HAP-1 (cell line): ENCODE measurements at regions not wholly inside any gene's neighbourhood (a gene's known extent, or its start where the extent isn't known, plus 50 kb on each side); places are given as distances from the start of the nearest gene placed in this dataset.
"Not testable (repeated sequence)": the region's sequence is repeated elsewhere in the genome, so short reads cannot be mapped to it uniquely, and the experiment has no call there.

Experiments used
- DNase-seq, 2 experiments: peaks; one replicate each; pipeline ENCODE4 v3.0.0-alpha.2; 2016 to 2020; ENCODE audit warnings: low spot score in 2 of 2
- H3K27me3 ChIP-seq: fragments of 250-450 bp; sonication (Bioruptor Pico); 2 replicates; pipeline ENCODE4 v1.5.1; 2020; ENCODE audit warnings: low read depth, mild to moderate bottlenecking, moderate library complexity
- H3K36me3 ChIP-seq: fragments of 250-450 bp; sonication (Bioruptor Pico); replicated peaks from 2 replicates; pipeline ENCODE4 v1.5.1; 2020; ENCODE audit warnings: mild to moderate bottlenecking
- H3K4me1 ChIP-seq: fragments of 250-450 bp; sonication (Bioruptor Pico); 2 replicates; pipeline ENCODE4 v1.5.1; 2020; ENCODE audit warnings: mild to moderate bottlenecking
- H3K4me3 ChIP-seq: fragments of 250-450 bp; sonication (Bioruptor Pico); 2 replicates; pipeline ENCODE4 v1.5.1; 2020; ENCODE audit warnings: mild to moderate bottlenecking, moderate library complexity
- H3K9me3 ChIP-seq: fragments of 250-450 bp; sonication (Bioruptor Pico); 2 replicates; pipeline ENCODE4 v1.5.1; 2020; ENCODE audit warnings: mild to moderate bottlenecking, moderate library complexity
- in situ Hi-C: fragments of 300-500 bp; cut with MboI; formaldehyde crosslinking; loops from 3 replicates; pipeline ENCODE4 v1.14.3; 2020; ENCODE audit warnings: low sequenced_read_pairs, inconsistent platforms, mixed read lengths

- peaks cover 12% of the 10 kb centered on the region for H3K4me1 ChIP-seq
- in situ Hi-C loops, result no loop called here
- no peak for DNase-seq
Observed at GRCh38 chr22:25497181-25497641, 67.3 kb upstream of the GRK3 start.

GRCh38 chr22:25497716-25498115 lies 66.8 kb upstream of the GRK3 start:
- DNase-seq, result no peak
- Histone ChIP-seq H3K36me3 (no peaks in the 10 kb centered on the region), H3K27me3 (no peaks in the 10 kb centered on the region), H3K9me3 (no peaks in the 10 kb centered on the region), H3K4me3 (no peak overlapping the region), H3K4me1 (peaks cover 12% of the 10 kb centered on the region)
- in situ Hi-C loops, result no loop called here

More at GRCh38 chr22:25497181-25497641, 67.3 kb upstream of the GRK3 start:
- Histone ChIP-seq H3K27me3 (no peaks in the 10 kb centered on the region), H3K9me3 (no peaks in the 10 kb centered on the region), H3K36me3 (no peaks in the 10 kb centered on the region), H3K4me3 (no peak overlapping the region)

- H3K4me1 ChIP-seq, DNase-seq, H3K36me3 ChIP-seq, H3K9me3 ChIP-seq, H3K27me3 ChIP-seq, H3K4me3 ChIP-seq, in situ Hi-C loops: not testable (repeated sequence)
Observed at GRCh38 chr22:25500671-25501070, 63.8 kb upstream of the GRK3 start.

DNA sequence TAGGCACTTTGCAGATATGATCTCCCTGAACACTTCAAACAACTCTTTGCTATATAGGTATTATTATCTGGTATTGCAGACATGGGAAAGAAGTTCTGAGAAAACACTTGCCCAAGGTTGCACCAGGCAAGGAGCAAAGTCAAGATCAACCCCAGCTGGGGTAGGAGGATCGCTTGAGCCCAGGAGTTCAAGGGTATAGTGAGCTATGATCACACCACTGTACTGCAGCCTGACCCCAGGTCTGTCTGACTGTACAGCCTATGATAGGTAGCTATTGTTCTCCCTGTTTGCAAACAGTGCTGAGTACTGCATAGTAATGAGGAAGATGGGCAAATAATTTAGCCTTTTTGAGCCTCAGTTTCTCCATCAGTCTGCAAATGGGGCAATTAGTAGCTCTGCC lies 60.5 kb upstream of the GRK3 start:
- DNase-seq, H3K27me3 ChIP-seq, H3K4me3 ChIP-seq, in situ Hi-C loops, H3K9me3 ChIP-seq, H3K36me3 ChIP-seq, H3K4me1 ChIP-seq: not testable (repeated sequence)

DNA sequence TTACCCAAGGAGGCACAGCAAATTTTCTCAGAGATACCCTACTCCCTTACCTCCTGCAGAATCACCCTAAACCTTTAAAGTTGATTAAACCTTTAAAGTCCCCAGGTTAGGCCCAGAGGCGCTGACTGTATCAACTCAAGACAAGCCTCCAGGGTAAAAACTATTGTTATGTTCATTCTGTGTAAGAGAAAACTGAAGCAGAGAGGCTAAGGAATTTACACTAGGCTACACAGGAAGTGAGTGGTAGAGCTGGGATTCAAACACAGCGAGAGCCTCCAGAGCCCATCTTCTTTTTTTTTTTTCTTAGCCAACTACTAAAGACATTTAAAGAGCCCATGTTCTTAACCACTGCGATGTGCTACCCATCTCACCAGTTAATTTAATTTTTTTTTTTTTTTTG lies 56.3 kb upstream of the GRK3 start:
- no peak for DNase-seq
- Histone ChIP-seq H3K4me1 (no peaks in the 10 kb centered on the region), H3K4me3 (no peak overlapping the region), H3K36me3 (no peaks in the 10 kb centered on the region; the same call in 1 of the 2 replicates), H3K27me3 (no peaks in the 10 kb centered on the region), H3K9me3 (peaks cover 3% of the 10 kb centered on the region; the same call in 1 of the 2 replicates)
- in situ Hi-C loops, result no loop called here

DNA sequence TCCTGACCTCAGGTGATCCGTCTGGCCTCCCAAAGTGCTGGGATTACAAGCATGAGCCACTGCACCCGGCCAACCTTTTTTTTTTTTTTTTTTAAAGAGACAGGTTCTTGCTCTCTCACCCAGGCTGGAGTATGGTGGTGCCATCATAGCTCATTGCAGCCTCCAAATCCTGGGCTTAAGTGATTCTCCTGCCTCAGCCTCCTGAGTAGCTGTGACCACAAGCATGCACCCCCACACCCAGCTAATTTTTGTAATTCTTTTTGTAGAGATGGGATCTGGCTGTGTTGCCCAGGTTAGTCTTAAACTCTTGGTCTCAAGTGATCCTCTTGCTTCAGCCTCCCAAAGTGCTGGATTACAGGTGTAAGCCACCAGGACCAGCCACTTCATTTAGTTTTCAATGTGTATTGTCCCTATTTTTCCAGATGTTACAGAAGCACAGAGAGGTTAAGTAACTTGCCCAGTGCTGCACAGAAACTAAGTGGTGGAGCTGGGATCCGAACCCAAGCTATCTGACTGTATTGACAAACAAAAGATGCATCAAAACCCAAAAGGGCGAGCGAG lies 55.6 kb upstream of the GRK3 start:
- Histone ChIP-seq H3K27me3 (no peaks in the 10 kb centered on the region), H3K4me1 (no peaks in the 10 kb centered on the region), H3K36me3 (no peaks in the 10 kb centered on the region; the same call in 1 of the 2 replicates), H3K4me3 (no peak overlapping the region), H3K9me3 (peaks cover 3% of the 10 kb centered on the region; the same call in 1 of the 2 replicates)
- in situ Hi-C loops, result no loop called here
- DNase-seq, result no peak

GRCh38 chr22:25509374-25509791 lies 55.1 kb upstream of the GRK3 start:
- Histone ChIP-seq H3K36me3 (no peaks in the 10 kb centered on the region; the same call in 1 of the 2 replicates), H3K4me1 (no peaks in the 10 kb centered on the region), H3K9me3 (peaks cover 3% of the 10 kb centered on the region; the same call in 1 of the 2 replicates), H3K4me3 (no peak overlapping the region), H3K27me3 (no peaks in the 10 kb centered on the region)
- no peak for DNase-seq
- in situ Hi-C loops, result no loop called here

GRCh38 chr22:25510876-25511275 lies 53.6 kb upstream of the GRK3 start:
- no peak for DNase-seq
- no peaks in the 10 kb centered on the region for H3K27me3 ChIP-seq
- H3K4me3 ChIP-seq, result no peak overlapping the region
- in situ Hi-C loops, result no loop called here
- H3K4me1 ChIP-seq, result no peaks in the 10 kb centered on the region
- H3K9me3 ChIP-seq, result peaks cover 3% of the 10 kb centered on the region; the same call in 1 of the 2 replicates
- no peaks in the 10 kb centered on the region; the same call in 1 of the 2 replicates for H3K36me3 ChIP-seq

GRCh38 chr22:25511725-25512124 lies 52.8 kb upstream of the GRK3 start:
- DNase-seq, result no peak
- Histone ChIP-seq H3K9me3 (peaks cover 3% of the 10 kb centered on the region; the same call in 1 of the 2 replicates), H3K4me3 (no peak overlapping the region), H3K36me3 (no peaks in the 10 kb centered on the region; the same call in 1 of the 2 replicates), H3K4me1 (no peaks in the 10 kb centered on the region), H3K27me3 (no peaks in the 10 kb centered on the region)
- in situ Hi-C loops, result no loop called here

DNA sequence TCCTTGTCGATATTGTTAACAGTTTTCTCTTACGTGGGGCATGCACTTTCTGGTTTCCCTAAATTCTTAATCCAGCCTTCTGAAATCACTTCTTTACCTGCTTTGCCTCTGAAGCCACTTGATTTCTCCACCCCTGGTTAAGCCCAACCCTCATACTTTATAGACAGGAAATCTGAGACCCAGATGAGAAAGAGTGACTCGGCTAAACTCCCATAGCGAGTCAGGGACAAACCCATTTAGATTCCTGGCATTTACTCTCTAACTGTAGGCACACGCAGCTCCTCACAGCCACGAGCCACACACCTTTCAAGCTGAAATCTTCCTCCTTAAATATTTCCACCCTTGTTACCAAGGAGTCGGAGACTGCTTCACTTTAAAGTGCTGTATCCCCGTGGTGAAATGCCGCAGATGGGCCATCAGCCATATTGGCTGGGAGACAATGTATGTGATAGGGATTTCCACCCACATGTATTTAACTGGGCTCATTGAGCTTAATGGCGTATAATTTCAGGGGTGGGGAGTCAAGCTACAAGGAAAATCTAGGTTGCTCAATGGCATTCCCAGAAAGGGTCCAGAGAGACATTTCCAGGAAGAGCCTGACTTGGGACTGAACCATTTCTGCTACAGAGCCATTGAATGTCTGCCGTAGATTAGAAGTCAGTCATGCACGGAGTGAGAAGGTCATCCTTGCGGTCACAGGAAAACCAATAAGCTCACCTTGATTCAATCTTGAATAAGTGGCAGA lies 49.9 kb upstream of the GRK3 start:
- DNase-seq, result no peak
- in situ Hi-C loops, result no loop called here

More for the DNA sequence above, 49.9 kb upstream of the GRK3 start:
- Histone ChIP-seq H3K27me3 (no peaks in the 10 kb centered on the region), H3K4me1 (no peaks in the 10 kb centered on the region), H3K36me3 (no peaks in the 10 kb centered on the region; the same call in 1 of the 2 replicates), H3K9me3 (peaks cover 3% of the 10 kb centered on the region; the same call in 1 of the 2 replicates), H3K4me3 (no peak overlapping the region)
